ENCODE measurements at regions not wholly inside any gene's neighbourhood (a gene's known extent, or its start where the extent isn't known, plus 50 kb on each side); places are given as distances from the start of the nearest gene placed in this dataset.

- H3K9me3 ChIP-seq: peaks cover 4% of the 10 kb centered on the region; the same call in 1 of the 2 replicates
- BruUV-seq (replicated peaks): no TSS peak
- no peak for TF ChIP-seq CTCF (IDR thresholded peaks at IDR 0.05; ENCODE audit: insufficient read depth in 1 of 2, low read depth in 1 of 2, low read length in 1 of 2, severe bottlenecking in 1 of 2, unreplicated experiment in 1 of 2)
- H3K36me3 ChIP-seq (ENCODE audit: control insufficient read depth, insufficient read depth, low read length): no peaks in the 10 kb centered on the region
- H3K4me1 Mint-ChIP-seq (ENCODE audit: low read depth, unreplicated experiment): peaks cover 6% of the 10 kb centered on the region
- DNase-seq: no peak
- no peak overlapping the region for H3K27ac Mint-ChIP-seq (ENCODE audit: unreplicated experiment)
- intact Hi-C loops (cut with micrococcal nuclease; ENCODE audit: unreplicated experiment): no loop called here
- peaks cover 4% of the 10 kb centered on the region for H3K9me3 Mint-ChIP-seq (ENCODE audit: unreplicated experiment)
- H3K4me1 ChIP-seq: no peaks in the 10 kb centered on the region
- POLR2A ChIA-PET: no interaction called here
- CTCF ChIA-PET: no interaction called here
- H3K4me3 Mint-ChIP-seq (ENCODE audit: unreplicated experiment): no peak overlapping the region
- H3K36me3 Mint-ChIP-seq (ENCODE audit: insufficient read depth, unreplicated experiment): no peaks in the 10 kb centered on the region
- no peak overlapping the region for H3K4me3 ChIP-seq (ENCODE audit: low read depth, low read length)
- H3K27me3 Mint-ChIP-seq (ENCODE audit: insufficient read depth, unreplicated experiment): no peaks in the 10 kb centered on the region
- H3K27me3 ChIP-seq (replicated peaks; ENCODE audit: control insufficient read depth, insufficient read depth, low read length): no peaks in the 10 kb centered on the region
Observed at GRCh38 chr10:33643042-33643441, 308.6 kb upstream of the NRP1 start.

- BruUV-seq (replicated peaks): no TSS peak
- CTCF ChIA-PET: no interaction called here
- DNase-seq: no peak
- H3K9me3 Mint-ChIP-seq (ENCODE audit: unreplicated experiment): no peaks in the 10 kb centered on the region
- no peaks in the 10 kb centered on the region for H3K36me3 Mint-ChIP-seq (ENCODE audit: insufficient read depth, unreplicated experiment)
- Histone ChIP-seq H3K4me1 (no peaks in the 10 kb centered on the region), H3K9me3 (peaks cover 4% of the 10 kb centered on the region; the same call in 1 of the 2 replicates), H3K4me3 (ENCODE audit: low read depth, low read length) (no peak overlapping the region), H3K36me3 (ENCODE audit: control insufficient read depth, insufficient read depth, low read length) (no peaks in the 10 kb centered on the region), H3K27me3 (replicated peaks; ENCODE audit: control insufficient read depth, insufficient read depth, low read length) (no peaks in the 10 kb centered on the region; the same call in 1 of the 2 replicates)
- no peak overlapping the region for H3K27ac Mint-ChIP-seq (ENCODE audit: unreplicated experiment)
- H3K4me1 Mint-ChIP-seq (ENCODE audit: low read depth, unreplicated experiment): no peaks in the 10 kb centered on the region
- no peak for TF ChIP-seq CTCF (IDR thresholded peaks at IDR 0.05; ENCODE audit: insufficient read depth in 1 of 2, low read depth in 1 of 2, low read length in 1 of 2, severe bottlenecking in 1 of 2, unreplicated experiment in 1 of 2)
- no peak overlapping the region for H3K4me3 Mint-ChIP-seq (ENCODE audit: unreplicated experiment)
- H3K27me3 Mint-ChIP-seq (ENCODE audit: insufficient read depth, unreplicated experiment): no peaks in the 10 kb centered on the region
- intact Hi-C loops (cut with micrococcal nuclease; ENCODE audit: unreplicated experiment): no loop called here
- POLR2A ChIA-PET: no interaction called here
Observed at GRCh38 chr10:33638891-33639290, 304.4 kb upstream of the NRP1 start.

- no peaks in the 10 kb centered on the region for H3K4me1 Mint-ChIP-seq (ENCODE audit: low read depth, unreplicated experiment)
- no peaks in the 10 kb centered on the region for H3K36me3 ChIP-seq (ENCODE audit: control insufficient read depth, insufficient read depth, low read length)
- H3K27me3 ChIP-seq (replicated peaks; ENCODE audit: control insufficient read depth, insufficient read depth, low read length): no peaks in the 10 kb centered on the region; the same call in 1 of the 2 replicates
- no peaks in the 10 kb centered on the region for H3K9me3 Mint-ChIP-seq (ENCODE audit: unreplicated experiment)
- BruUV-seq (replicated peaks): no TSS peak
- DNase-seq: no peak
- no peak overlapping the region for H3K4me3 ChIP-seq (ENCODE audit: low read depth, low read length)
- no peak overlapping the region for H3K4me3 Mint-ChIP-seq (ENCODE audit: unreplicated experiment)
- no peaks in the 10 kb centered on the region for H3K36me3 Mint-ChIP-seq (ENCODE audit: insufficient read depth, unreplicated experiment)
- H3K27me3 Mint-ChIP-seq (ENCODE audit: insufficient read depth, unreplicated experiment): no peaks in the 10 kb centered on the region
- POLR2A ChIA-PET: no interaction called here
- CTCF ChIA-PET: no interaction called here
- no peaks in the 10 kb centered on the region for H3K4me1 ChIP-seq
- no peak for TF ChIP-seq CTCF (IDR thresholded peaks at IDR 0.05; ENCODE audit: insufficient read depth in 1 of 2, low read depth in 1 of 2, low read length in 1 of 2, severe bottlenecking in 1 of 2, unreplicated experiment in 1 of 2)
- peaks cover 4% of the 10 kb centered on the region; the same call in 1 of the 2 replicates for H3K9me3 ChIP-seq
- no peak overlapping the region for H3K27ac Mint-ChIP-seq (ENCODE audit: unreplicated experiment)
- intact Hi-C loops (cut with micrococcal nuclease; ENCODE audit: unreplicated experiment): no loop called here
Observed at GRCh38 chr10:33638374-33638773, 303.9 kb upstream of the NRP1 start.

All from Caco-2 (cell line).